HepG2 (cell line): ENCODE measurements at regions not wholly inside any gene's neighbourhood (a gene's known extent, or its start where the extent isn't known, plus 50 kb on each side); places are given as distances from the start of the nearest gene placed in this dataset.

Experiments
- ATAC-seq: fragments of 200-7000 bp; cut with Tn5 transposase; 3 replicates; pipeline ENCODE4 v1.9.1; 2020; ENCODE audit warnings: mild to moderate bottlenecking, moderate library complexity
- BruUV-seq: library from RNA; stranded (reverse); fragments of 400-500 nt; replicated peaks from 2 replicates; lab custom pipeline; 2021; lab: Mats Ljungman, UMichigan
- CTCF ChIA-PET: fragments of 300-600 bp; formaldehyde crosslinking; extraction: SDS; loops from one replicate; lab custom pipeline; 2021; ENCODE audit warnings: low total read pairs, inconsistent platforms, low intra/inter-chr PET ratio; lab: Yijun Ruan, JAX
- POLR2A ChIA-PET: fragments of 350-600 bp; sonication (Branson Sonifier 250); formaldehyde crosslinking; loops from one replicate; lab custom pipeline; 2020; ENCODE audit warnings: antibody characterized with exemption, inconsistent platforms; lab: Yijun Ruan, JAX
- DNase-seq: peaks from one replicate; pipeline ENCODE4 v3.0.0-alpha.2; 2015; ENCODE audit warnings: low spot score
- FAIRE-seq: peaks from 3 replicates; lab custom pipeline; 2011; peaks lifted over from hg19 to GRCh38; lab: Jason Lieb, UNC
- H2AFZ ChIP-seq: one replicate; pipeline ENCODE4 v1.6.1; 2011; ENCODE audit warnings: low read length, inconsistent platforms
- H3K27ac ChIP-seq: fragments of 300-600 bp; 3 replicates; pipeline ENCODE4 v1.8.0; 2011; ENCODE audit warnings: mixed run types, mild to moderate bottlenecking, mixed read lengths, low read length, inconsistent platforms; ENCODE audit not compliant: insufficient read depth; ENCODE audit errors: extremely low read length
- H3K27me3 ChIP-seq, 2 experiments: fragments of 200-600 bp in 1 of 2; 2 replicates in 1 of 2; 3 replicates in 1 of 2; pipeline versions ENCODE4 v1.6.0 to v1.8.0; 2011; ENCODE audit warnings: low read length in 2 of 2, mild to moderate bottlenecking in 2 of 2, moderate library complexity in 2 of 2, inconsistent platforms in 1 of 2; ENCODE audit not compliant: insufficient read depth in 2 of 2, control insufficient read depth in 1 of 2
- H3K36me3 ChIP-seq, 2 experiments: fragments of 200-600 bp in 1 of 2; replicated peaks in 1 of 2; 2 replicates in 1 of 2; 3 replicates in 1 of 2; pipeline versions ENCODE4 v1.5.1 to v1.8.0; 2011; ENCODE audit warnings: low read length in 2 of 2, inconsistent platforms in 1 of 2; ENCODE audit not compliant: insufficient read depth in 2 of 2, control insufficient read depth in 1 of 2
- H3K4me1 ChIP-seq: 2 replicates; pipeline ENCODE4 v1.5.1; 2012; ENCODE audit warnings: low read length, inconsistent platforms; ENCODE audit not compliant: insufficient read depth
- H3K4me2 ChIP-seq: 2 replicates; pipeline ENCODE4 v1.6.0; 2011; ENCODE audit warnings: low read depth, low read length, inconsistent platforms
- H3K4me3 ChIP-seq, 3 experiments: fragments of 200-600 bp in 1 of 3; sonication (generic), shearing (Covaris generic) in 1 of 3; replicated peaks in 1 of 3; 2 replicates each; pipeline ENCODE4 v1.5.1; 2011 to 2016; ENCODE audit warnings: low read length in 3 of 3, inconsistent platforms in 2 of 3, low read depth in 2 of 3, mild to moderate bottlenecking in 2 of 3, control low read depth in 1 of 3, mixed read lengths in 1 of 3; ENCODE audit not compliant: insufficient read depth in 1 of 3
- H3K79me2 ChIP-seq: one replicate; pipeline ENCODE4 v1.6.1; 2011; ENCODE audit warnings: low read length, inconsistent platforms; ENCODE audit not compliant: insufficient read depth
- H3K9ac ChIP-seq: 2 replicates; pipeline ENCODE4 v1.6.0; 2011; ENCODE audit warnings: mild to moderate bottlenecking, low read depth, low read length, inconsistent platforms; ENCODE audit not compliant: insufficient read depth
- H3K9me3 ChIP-seq: 2 replicates; pipeline ENCODE4 v1.5.1; 2012; ENCODE audit warnings: mild to moderate bottlenecking, low read length
- H4K20me1 ChIP-seq: 2 replicates; pipeline ENCODE4 v1.6.0; 2011; ENCODE audit warnings: inconsistent platforms, mild to moderate bottlenecking, low read length, moderate library complexity; ENCODE audit not compliant: insufficient read depth
- DMAP1 ChIP-seq: IDR thresholded peaks from 2 replicates; pipeline ENCODE4 v1.6.1; 2016
- KLF11 ChIP-seq: IDR thresholded peaks from 2 replicates; pipeline ENCODE4 v1.6.1; 2016; ENCODE audit warnings: missing compliant biosample characterization
- SRSF9 ChIP-seq: fragments of 200-400 bp; formaldehyde crosslinking; IDR thresholded peaks from 2 replicates; pipeline ENCODE4 v1.6.1; 2018; ENCODE audit warnings: borderline replicate concordance, mild to moderate bottlenecking, low read depth, low read length; ENCODE audit not compliant: insufficient read depth, poor library complexity, severe bottlenecking
- TGIF2 ChIP-seq: IDR thresholded peaks from 2 replicates; pipeline ENCODE4 v1.6.1; 2016; ENCODE audit warnings: control low read depth, missing compliant biosample characterization
- ZNF569 ChIP-seq: sonication (generic); formaldehyde crosslinking; IDR thresholded peaks from 2 replicates; pipeline ENCODE4 v1.5.0; 2020; ENCODE audit warnings: mild to moderate bottlenecking, missing genetic modification reagents, moderate library complexity, borderline replicate concordance
- ZNF570 ChIP-seq: sonication (generic); formaldehyde crosslinking; IDR thresholded peaks from 2 replicates; pipeline ENCODE4 v1.4.0; 2020; ENCODE audit warnings: mild to moderate bottlenecking, missing genetic modification reagents, borderline replicate concordance
- ZNF75D ChIP-seq: sonication (generic); formaldehyde crosslinking; IDR thresholded peaks from 2 replicates; pipeline ENCODE4 v1.8.1; 2023; ENCODE audit warnings: missing genetic modification reagents, mild to moderate bottlenecking, borderline replicate concordance
- WGBS: methylation state at CpG from one replicate; pipeline ENCODE4 v1.1.6; 2017; ENCODE audit warnings: low lambda C conversion rate; 5-methylcytosine and 5-hydroxymethylcytosine counted together
- in situ Hi-C: cut with HindIII; loops from 2 replicates; pipeline ENCODE4 v1.10.0; 2017; ENCODE audit warnings: low pct_unique_long_range_greater_than_20kb; ENCODE audit not compliant: extremely low pct_ligation_motif_present
- intact Hi-C: fragments of 100-400 bp; cut with micrococcal nuclease; formaldehyde crosslinking; loops from one replicate; pipeline ENCODE4 v1.10.0; 2022; ENCODE audit not compliant: unreplicated experiment
- TF ChIP-seq, protein P1 (sequence below): sonication (generic); formaldehyde crosslinking; IDR thresholded peaks from 2 replicates; pipeline ENCODE4 v1.4.0; 2020; ENCODE audit warnings: missing genetic modification reagents, borderline replicate concordance

DNA sequence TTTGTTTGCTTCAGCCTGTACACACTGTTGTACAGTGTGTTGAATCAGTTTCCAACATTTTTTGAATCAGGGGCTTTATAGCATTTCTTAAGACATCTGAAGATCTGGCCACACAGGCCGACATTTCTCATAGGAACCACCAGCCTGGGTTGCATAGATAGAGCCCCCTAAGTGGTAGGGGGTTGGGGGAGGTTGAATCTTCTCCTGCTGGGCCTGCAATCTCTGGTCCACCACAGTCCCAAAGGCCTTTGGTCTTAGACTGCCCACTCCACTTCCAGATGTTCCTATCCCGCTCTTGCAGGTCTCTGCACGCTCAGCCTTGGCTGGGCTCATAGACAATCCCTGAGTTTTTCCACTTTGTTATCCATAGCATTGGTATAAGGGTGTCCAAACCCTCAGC is 75.4 kb upstream of the HABP2 start (continued):
- TF ChIP-seq TGIF2 (CRISPR knock-in tag) (no peak), ZNF75D (CRISPR knock-in tag) (no peak), KLF11 (no peak), SRSF9 (no peak), DMAP1 (CRISPR knock-in tag) (no peak)

- no peaks in the 10 kb centered on the region for H3K36me3 ChIP-seq
- FAIRE-seq: no peak
Observed at GRCh38 chr10:113479346-113480080, 73.3 kb upstream of the HABP2 start.

More at GRCh38 chr10:113479346-113480080, 73.3 kb upstream of the HABP2 start:
- Histone ChIP-seq H3K79me2 (no peaks in the 10 kb centered on the region), H4K20me1 (no peaks in the 10 kb centered on the region), H3K27ac (no peak overlapping the region), H3K4me1 (no peaks in the 10 kb centered on the region), H3K4me2 (no peak overlapping the region), H3K9me3 (peaks cover 23% of the 10 kb centered on the region), H2AFZ (no peak overlapping the region), H3K9ac (no peak overlapping the region), H3K4me3 (no peak overlapping the region), H3K27me3 (peaks cover 0 to 9% of the 10 kb centered on the region in 2 experiments; a peak in 3 of 5 replicates)
- ATAC-seq (no peak), DNase-seq (no peak)
- POLR2A ChIA-PET: no interaction called here
- CTCF ChIA-PET: no interaction called here
- in situ Hi-C loops: no loop called here
- TF ChIP-seq, protein P1, sequence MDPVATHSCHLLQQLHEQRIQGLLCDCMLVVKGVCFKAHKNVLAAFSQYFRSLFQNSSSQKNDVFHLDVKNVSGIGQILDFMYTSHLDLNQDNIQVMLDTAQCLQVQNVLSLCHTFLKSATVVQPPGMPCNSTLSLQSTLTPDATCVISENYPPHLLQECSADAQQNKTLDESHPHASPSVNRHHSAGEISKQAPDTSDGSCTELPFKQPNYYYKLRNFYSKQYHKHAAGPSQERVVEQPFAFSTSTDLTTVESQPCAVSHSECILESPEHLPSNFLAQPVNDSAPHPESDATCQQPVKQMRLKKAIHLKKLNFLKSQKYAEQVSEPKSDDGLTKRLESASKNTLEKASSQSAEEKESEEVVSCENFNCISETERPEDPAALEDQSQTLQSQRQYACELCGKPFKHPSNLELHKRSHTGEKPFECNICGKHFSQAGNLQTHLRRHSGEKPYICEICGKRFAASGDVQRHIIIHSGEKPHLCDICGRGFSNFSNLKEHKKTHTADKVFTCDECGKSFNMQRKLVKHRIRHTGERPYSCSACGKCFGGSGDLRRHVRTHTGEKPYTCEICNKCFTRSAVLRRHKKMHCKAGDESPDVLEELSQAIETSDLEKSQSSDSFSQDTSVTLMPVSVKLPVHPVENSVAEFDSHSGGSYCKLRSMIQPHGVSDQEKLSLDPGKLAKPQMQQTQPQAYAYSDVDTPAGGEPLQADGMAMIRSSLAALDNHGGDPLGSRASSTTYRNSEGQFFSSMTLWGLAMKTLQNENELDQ (CRISPR knock-in tag): no peak
- no peak for TF ChIP-seq ZNF569
- TF ChIP-seq ZNF570 (CRISPR knock-in tag): no peak
- no TSS peak for BruUV-seq
- WGBS: 33% methylated on average over 8 of the region's 9 CpGs
- intact Hi-C loops: no loop called here
